GM18909 (cell line): ENCODE measurements at regions not wholly inside any gene's neighbourhood (a gene's known extent, or its start where the extent isn't known, plus 50 kb on each side); places are given as distances from the start of the nearest gene placed in this dataset.

Experiments used
- ATAC-seq: cut with Tn5 transposase; IDR thresholded peaks from one replicate; pipeline ENCODE4 v1.9.1; 2021; ENCODE audit warnings: mild to moderate bottlenecking; ENCODE audit not compliant: unreplicated experiment, poor library complexity

DNA sequence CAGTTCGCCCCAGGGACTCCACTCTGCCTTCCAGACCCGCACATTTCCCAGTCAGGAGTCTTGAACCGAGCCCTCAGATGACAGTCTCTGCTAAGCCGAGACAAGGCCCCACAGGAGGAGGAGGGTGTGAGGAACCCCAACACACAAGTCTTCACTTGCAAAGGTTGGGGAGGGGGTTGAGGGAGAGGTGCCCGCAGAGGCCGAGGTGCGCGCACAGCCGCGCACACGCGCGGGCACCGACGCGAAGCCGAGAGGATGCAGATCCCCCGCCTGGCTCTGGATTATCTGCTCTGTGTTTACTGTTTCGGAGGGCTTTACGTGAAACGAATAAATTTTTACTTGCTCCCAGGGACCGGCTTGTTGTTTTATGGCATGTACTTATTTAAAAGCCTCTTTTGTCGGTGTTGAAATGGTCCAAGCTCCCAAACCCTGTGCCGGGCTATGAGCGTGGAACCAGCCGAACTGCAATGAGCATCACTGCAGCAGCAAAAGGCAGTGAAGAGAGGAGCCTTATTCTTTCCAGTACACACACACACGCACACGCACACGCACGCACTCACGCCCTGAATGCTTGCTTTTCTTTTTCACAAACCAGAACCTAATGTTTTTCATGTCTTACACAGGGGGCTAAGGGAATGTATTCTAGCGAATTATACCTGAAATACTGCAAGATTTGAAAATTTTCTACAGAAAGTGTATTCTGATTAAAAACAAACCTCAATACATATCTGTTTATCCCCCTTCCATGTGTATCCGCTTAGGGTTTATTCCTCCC is 297.7 kb downstream of the PARP8 start:
- no peak for ATAC-seq

GRCh38 chr5:50964746-50965653 is 298.6 kb downstream of the PARP8 start:
- ATAC-seq = no peak

DNA sequence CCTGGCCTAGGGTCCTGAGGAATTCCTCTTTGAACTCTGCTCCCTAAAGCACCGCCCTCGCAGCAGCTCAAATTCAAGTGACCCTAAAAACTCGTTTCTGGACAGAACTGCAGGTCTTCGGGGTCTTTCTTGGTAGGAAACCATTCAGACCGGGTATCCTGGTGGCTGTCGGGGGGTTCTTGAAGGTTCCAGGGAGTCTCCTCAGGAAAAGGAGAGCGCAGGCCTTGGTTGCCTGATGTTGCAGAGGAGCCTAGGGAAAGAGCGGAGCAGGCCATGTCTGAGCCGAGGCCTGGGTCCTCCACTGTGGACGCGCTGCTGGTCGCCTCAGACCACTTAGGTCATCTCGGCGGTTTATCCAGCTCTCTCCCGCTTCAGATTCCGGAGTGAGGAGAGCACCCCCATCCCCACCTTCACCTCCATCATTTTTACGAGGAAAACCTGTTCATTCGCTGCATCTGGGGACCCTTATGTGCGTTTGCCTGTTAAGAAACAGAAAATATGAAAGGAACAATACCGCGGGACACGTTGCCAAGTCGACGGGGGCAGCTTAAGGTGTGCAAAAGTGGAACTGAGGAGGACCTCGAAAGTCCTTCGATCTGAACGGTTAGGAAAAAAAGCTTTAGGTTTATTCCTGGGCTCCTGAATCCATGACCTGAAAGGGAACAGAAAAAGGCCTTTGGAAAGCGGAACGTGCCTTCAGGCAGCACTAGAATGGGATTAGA is 299.4 kb downstream of the PARP8 start:
- no peak for ATAC-seq

DNA sequence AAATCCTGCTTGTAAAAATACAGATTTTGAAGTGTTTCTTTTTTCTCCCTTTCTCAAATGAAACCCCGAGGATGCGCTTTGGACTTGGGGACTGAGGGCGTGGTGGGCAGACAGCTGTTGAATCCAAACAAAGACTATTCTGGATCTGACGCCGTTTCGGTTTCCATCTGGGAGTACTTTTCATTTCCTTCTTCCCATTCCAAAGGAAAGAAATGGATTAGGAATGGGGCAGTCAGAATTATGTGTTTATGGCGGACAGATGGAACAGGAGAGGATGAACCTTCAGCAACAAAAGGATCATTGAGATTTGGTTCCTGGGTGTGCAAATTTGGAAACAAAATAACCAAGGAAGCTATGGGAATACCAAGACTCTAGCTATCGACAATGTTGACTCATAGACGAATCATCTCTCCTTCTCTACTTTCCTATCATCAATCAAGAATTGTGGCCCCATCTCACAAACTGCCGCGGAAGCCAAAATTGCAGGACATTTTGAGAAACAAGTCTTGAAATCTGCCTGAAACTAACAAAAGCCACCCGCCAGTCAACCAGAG is 300.6 kb downstream of the PARP8 start:
- ATAC-seq = no peak

GRCh38 chr5:50967563-50968355 is 301.3 kb downstream of the PARP8 start:
- no peak for ATAC-seq

- no peak for ATAC-seq
Measured at GRCh38 chr5:50968356-50969149, 302.1 kb downstream of the PARP8 start.

GRCh38 chr5:50969151-50970031 is 303.0 kb downstream of the PARP8 start:
- ATAC-seq = no peak

DNA sequence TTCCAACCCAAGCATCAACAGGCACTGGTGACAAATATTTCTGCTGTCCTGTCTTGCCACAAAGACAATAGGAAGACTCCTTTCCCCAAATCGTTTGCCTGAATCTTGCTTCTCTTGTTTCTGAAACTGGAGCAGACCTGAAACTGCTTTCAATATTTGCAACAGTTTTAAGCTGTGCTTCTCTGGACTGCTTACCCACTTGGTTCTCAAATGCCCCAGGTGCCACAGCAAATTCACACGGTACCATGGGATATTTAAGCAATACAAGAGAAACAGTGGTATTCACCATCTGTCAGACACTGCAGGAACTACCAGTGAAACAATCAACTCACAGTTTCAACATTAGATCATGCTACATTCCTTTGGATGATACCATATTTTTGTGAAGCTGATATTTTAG is 309.4 kb downstream of the PARP8 start:
- no peak for ATAC-seq

DNA sequence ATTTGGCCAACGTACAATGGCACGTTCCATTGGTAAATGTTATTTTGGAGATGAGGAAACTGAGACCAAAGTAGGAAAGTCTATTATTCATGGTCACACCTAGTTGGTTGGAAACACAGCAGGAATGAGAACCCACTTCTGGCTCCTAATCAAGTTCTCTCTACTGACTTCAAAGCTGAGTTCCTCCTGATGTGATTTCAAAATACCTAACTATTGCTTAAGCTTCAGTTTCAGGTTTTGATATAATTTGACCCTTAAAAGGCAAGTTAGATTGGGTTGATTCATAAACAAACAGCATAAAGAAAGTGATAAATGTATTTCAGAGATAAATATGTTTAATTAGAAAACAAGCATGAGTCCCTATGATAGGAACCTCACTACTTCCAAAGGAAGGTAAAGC is 312.5 kb downstream of the PARP8 start:
- ATAC-seq = no peak

DNA sequence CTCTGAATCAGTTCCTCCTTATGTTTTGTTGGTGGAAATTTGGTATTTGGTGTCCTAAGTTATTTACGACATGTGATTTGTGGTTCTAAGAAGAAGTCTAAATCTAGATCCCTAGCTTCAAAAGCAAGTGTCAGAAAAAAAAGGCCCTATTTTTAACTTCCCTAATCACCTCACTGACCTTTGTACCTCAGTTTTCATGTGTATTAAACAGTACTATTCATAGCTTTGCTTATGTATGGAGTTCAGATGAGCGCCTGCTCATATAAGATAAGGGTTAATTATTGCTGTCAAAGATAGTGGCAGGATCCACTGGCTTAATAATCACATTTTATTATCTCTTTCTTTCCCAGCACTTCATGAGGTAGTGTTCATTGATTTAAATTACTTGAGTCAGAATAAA is 318.2 kb downstream of the PARP8 start:
- no peak for ATAC-seq

GRCh38 chr5:50990296-50990924 is 324.0 kb downstream of the PARP8 start:
- ATAC-seq = no peak

- no peak for ATAC-seq
Measured at GRCh38 chr5:50995285-50995942, 329.0 kb downstream of the PARP8 start.

DNA sequence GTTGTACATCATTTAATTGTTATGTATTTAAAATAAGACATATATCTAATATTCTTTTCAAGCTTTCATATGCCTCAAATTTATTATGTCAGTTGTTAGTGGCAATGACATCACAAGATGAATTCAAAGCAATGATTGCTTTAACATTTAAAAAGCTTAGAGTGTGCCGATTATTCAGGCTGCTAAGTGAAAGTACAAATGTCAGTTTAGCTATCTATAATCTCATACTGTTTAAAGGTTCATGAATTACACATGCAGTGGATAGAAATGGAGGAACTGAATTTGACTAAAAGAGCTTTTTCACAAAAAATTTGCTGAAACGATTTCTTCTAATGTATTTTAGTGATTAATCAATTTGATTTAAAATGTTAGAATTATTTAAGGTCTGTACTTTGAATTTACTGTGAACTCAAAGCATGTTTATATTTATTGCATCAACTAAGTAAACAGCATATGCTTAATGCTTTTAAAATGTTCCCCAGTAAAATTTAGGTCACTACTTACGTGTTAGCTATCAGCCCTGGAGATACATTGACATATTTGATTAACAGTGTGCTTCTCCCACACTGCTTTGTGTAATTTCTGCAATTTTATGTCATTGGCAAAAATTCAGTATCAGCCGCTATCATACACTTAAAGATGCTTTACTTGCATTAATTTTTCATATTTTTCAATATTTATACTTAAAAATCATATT is 334.9 kb downstream of the PARP8 start:
- ATAC-seq = no peak

DNA sequence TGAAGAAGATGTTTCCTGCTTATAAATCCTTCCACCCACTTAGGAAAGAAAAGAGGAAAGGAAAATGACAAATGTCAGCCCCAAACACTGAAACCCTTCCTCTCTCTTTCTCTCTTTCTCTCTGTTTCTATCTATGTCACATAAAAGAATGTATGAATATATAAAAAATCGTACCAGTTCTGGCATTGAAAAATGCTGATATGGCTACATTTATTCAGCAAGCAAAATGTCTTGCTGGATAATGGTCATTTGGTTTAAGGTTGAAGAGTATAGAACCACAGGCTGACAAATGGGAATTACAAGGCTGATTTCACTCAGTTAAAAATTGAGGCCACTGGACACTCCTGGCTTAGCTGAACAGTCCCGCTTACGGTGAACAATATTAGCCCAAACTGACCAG is 335.9 kb downstream of the PARP8 start:
- no peak for ATAC-seq

DNA sequence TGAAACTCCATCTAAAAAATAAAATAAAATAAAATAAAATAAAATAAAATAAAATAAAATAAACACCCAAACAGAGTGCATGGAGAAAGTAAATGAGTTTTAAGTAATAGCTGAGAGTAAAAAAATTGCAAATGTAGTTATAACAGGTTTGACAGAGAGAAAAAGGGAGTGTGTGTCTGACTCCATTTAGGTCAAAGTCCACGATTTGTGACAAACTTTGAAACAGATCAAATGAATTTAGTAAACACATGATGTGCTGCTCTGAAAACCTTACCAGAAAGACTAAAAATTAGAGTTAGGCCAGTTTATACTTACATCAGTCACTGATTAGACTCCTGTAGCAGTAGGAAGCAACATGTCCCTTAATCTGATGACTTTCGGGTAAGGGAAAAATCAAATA is 346.6 kb downstream of the PARP8 start:
- ATAC-seq = no peak

DNA sequence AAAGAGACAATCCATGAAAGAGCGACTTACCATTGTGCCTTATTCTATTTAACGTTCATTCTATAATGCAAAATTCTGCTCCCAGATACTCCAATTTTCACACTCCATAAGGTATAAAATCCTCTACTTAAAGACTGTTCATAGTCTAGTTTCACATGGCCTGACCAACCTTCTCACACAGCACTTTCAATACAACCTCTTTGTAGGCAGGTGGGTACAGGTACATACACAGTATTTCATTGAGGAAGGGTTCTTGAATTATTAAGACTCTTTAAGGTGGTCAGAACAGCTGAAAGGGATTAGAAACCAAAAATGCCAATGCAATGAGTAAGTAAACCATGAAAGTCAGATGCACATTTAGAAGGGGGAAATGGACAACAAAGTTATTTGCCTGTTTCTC is 352.0 kb downstream of the PARP8 start:
- no peak for ATAC-seq

DNA sequence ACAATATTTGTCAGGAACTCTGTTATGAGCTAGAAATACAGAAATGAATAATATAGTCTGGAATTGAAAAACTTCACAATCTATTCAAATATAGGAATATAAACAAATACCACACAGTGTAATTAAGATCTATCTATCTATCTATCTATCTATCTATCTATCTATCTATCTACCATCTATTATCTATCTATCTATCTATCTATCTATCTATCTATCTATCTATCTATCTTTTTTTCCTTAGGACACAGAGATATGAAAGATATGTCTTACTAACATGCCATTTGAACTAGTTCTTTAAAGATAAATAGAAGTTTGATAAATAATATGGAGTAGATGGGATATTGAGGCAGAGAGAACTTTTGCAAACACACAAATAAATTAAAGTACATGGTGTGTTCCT is 357.8 kb downstream of the PARP8 start:
- ATAC-seq = no peak
